OCI-LY3 (cell line): ENCODE measurements at regions not wholly inside any gene's neighbourhood (a gene's known extent, or its start where the extent isn't known, plus 50 kb on each side); places are given as distances from the start of the nearest gene placed in this dataset.

Experiments
- EZH2phosphoT487 ChIP-seq: fragments of 200-600 bp; shearing (Covaris generic); IDR thresholded peaks from 2 replicates; pipeline ENCODE4 v1.6.1; 2018; ENCODE audit warnings: antibody characterized with exemption, mixed run types, low read depth
- TF ChIP-seq, protein P1 (sequence below): fragments of 200-600, 300-600 bp; sonication (generic); IDR thresholded peaks from 2 replicates; pipeline ENCODE4 v1.5.1; 2014; ENCODE audit warnings: antibody characterized with exemption, low read length, low read depth

DNA sequence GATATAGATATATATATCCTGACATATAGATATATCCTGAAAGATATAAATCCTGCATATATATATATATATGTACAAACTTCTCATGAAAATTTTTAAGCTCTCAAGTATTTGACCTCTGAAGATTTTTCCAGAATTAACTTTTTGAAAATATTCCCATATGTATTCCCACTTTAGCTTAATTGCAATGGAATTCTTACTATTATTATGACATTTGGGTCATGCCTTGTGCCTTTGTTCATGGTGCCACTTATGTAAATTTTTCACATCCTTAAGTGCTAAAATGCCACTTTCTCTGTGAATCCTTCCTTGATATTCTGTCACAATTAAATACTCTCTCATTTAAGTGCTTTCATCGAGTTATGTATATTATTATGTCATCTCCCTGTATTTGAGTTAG, 398.2 kb upstream of the SEL1L start:
- TF ChIP-seq, protein P1, sequence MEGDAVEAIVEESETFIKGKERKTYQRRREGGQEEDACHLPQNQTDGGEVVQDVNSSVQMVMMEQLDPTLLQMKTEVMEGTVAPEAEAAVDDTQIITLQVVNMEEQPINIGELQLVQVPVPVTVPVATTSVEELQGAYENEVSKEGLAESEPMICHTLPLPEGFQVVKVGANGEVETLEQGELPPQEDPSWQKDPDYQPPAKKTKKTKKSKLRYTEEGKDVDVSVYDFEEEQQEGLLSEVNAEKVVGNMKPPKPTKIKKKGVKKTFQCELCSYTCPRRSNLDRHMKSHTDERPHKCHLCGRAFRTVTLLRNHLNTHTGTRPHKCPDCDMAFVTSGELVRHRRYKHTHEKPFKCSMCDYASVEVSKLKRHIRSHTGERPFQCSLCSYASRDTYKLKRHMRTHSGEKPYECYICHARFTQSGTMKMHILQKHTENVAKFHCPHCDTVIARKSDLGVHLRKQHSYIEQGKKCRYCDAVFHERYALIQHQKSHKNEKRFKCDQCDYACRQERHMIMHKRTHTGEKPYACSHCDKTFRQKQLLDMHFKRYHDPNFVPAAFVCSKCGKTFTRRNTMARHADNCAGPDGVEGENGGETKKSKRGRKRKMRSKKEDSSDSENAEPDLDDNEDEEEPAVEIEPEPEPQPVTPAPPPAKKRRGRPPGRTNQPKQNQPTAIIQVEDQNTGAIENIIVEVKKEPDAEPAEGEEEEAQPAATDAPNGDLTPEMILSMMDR: no peak
- TF ChIP-seq EZH2phosphoT487: no peak
